NCI-H2107 treated with DMSO at 0.1 percent for 48 hours (cell line): ENCODE measurements at regions not wholly inside any gene's neighbourhood (a gene's known extent, or its start where the extent isn't known, plus 50 kb on each side); places are given as distances from the start of the nearest gene placed in this dataset.
"Not testable (repeated sequence)": the region's sequence is repeated elsewhere in the genome, so short reads cannot be mapped to it uniquely, and the experiment has no call there.

Source experiments
- DNase-seq: peaks from one replicate; lab custom pipeline; 2025; ENCODE audit not compliant: unreplicated experiment; lab: John Stamatoyannopoulos, UW

GRCh38 chr6:958488-958887, 265.5 kb upstream of the EXOC2 start:
- DNase-seq: no peak

GRCh38 chr6:951399-952181, 258.7 kb upstream of the EXOC2 start:
- DNase-seq: no peak

- no peak for DNase-seq
Observed at GRCh38 chr6:947235-947934, 254.4 kb upstream of the EXOC2 start.

DNA sequence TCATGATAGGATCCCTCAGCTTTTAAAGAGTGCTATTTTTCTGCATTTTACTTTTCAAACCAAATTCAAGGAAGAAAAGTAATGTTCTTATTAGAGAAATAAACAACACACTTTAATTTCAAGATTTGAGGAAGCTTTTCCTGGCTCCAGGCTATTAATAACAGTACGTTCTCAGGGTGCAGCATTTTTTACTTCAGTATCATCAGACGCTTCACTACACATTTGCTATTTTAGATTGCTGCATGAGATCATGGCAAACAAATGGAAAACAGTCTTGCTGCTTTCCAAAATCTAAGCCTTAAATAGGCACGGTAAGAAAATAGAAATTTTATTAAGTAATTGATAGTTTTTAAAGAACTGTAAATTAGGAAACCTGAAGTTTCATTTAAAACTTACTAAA, 253.6 kb upstream of the EXOC2 start:
- DNase-seq: no peak

- no peak for DNase-seq
Observed at GRCh38 chr6:939526-940252, 246.8 kb upstream of the EXOC2 start.

- no peak for DNase-seq
Observed at GRCh38 chr6:938916-939315, 246.0 kb upstream of the EXOC2 start.

DNA sequence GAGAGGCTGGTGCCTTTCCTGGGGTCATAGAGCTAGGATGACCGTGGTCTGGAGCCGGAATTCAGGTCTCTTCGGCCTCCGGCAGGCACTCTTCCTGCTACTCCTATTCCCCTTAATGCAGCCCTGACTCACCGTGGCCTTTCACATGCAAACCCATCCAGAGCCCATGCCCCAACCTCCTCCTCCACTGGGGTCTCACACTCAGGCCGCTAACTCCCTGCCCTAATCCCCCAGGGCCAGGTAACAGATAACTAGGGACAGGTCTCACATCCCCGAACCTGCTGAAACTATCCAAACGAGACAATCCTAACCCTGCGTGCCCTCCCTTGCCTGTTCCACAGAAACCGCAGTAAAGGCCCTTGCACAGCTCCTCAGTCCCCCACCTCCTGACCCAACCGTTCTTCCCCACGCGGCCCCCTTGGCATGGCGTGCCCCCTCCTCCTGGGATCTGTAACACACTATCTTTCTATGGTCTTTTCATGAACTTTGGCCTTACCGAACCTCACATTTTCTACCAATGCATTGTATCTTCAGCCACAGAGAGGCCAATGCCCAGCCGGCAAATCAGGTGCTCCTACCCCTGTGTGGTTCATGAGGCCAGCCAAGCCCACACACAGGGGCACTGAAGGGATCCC, 245.4 kb upstream of the EXOC2 start:
- no peak for DNase-seq

GRCh38 chr6:935582-935981, 242.6 kb upstream of the EXOC2 start:
- DNase-seq: no peak

DNA sequence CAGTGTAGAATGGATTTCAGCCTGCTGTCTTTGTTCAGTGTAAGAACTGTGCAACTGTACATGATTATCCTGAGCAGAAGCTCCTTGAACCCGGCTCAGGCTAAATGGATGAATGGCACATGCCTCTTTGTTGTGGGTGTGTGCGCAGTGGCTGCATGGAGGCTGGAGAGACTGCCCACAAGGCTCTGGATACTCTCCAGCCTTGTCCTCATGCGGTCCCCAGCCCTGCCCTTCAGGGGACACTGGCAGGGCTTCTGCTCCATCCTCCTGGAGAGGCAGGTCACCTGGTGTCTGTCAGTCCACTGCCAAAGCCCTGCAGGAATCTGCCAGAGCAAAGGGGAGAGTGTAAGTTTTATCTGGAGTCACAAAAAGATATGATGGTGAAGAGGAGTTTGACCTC, 241.7 kb upstream of the EXOC2 start:
- DNase-seq: no peak

GRCh38 chr6:931919-932318, 239.0 kb upstream of the EXOC2 start:
- DNase-seq: not testable (repeated sequence)

GRCh38 chr6:927157-927556, 234.2 kb upstream of the EXOC2 start:
- no peak for DNase-seq

DNA sequence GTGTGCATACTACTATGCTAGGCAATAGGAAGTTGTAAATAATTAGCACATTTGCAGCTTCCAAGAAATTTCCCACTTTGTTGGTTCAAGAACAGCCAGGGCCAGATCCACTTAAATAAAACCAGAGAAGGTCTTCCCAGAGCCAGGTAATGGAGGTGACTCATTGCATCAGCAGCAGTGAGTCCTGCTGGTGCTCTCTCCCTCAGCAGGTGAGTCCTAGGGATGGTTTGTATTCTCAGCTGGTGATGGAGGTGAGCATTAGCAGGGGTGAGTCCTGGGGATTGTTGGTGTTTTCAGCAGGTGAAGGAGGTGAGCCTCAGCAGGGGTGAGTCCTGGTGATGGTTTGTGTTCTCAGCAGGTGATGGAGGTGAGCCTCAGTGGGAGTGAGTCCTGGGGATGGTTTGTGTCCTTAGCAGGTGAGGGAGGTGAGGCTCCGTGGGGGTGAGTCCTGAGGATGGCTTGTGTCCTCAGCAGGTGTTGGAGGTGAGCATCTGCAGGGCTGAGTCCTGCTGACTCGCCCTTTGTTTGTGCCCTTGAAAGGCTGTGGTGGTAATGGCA, 232.8 kb upstream of the EXOC2 start:
- no peak for DNase-seq

GRCh38 chr6:924661-925060, 231.7 kb upstream of the EXOC2 start:
- DNase-seq: no peak

DNA sequence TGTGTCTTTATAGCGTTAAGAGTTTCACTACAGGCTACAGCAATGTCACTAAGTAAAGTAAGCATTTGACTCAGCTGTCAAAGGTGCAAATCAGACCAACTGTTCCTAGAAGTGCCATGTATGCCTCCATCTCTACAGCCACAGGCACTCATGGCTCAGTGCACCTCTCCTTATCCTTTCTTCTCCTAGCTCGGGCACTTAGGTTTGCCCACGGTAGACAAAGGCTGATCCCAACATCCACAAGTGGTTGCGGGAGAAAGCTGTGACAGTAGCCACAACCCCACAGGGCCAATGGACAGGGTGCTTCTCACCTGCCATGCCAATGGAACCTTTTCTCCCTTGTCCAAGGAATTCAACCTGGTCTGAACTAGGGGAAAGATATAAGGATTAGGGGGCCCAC, 228.5 kb upstream of the EXOC2 start:
- DNase-seq: no peak

GRCh38 chr6:920512-920911, 227.6 kb upstream of the EXOC2 start:
- DNase-seq: no peak

GRCh38 chr6:919500-919899, 226.6 kb upstream of the EXOC2 start:
- DNase-seq: no peak

- no peak for DNase-seq
Observed at GRCh38 chr6:917939-918338, 225.0 kb upstream of the EXOC2 start.

- DNase-seq: no peak
Observed at GRCh38 chr6:917296-917695, 224.4 kb upstream of the EXOC2 start.

DNA sequence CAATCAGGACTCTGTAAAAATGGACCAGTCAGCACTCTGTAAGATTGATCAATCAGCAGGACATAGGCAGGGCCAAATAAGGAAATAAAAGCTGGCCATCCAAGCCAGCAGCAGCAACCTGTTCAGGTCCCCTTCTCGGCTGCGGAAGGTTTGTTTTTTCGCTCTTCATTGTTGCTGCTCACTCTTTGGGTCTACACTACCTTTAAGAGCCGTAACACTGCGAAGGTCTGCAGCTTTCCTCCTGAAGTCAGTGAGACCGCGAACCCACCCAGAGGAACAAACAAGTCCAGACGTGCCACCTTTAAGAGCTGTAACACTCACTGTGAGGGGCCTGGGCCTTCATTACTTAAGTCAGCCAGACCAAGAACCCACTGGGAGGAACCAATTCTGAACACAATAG, 223.2 kb upstream of the EXOC2 start:
- no peak for DNase-seq

- DNase-seq: no peak
Observed at GRCh38 chr6:912871-913835, 220.2 kb upstream of the EXOC2 start.
